RPMI7951 (cell line): ENCODE measurements at regions not wholly inside any gene's neighbourhood (a gene's known extent, or its start where the extent isn't known, plus 50 kb on each side); places are given as distances from the start of the nearest gene placed in this dataset.
"Not testable (repeated sequence)": the region's sequence is repeated elsewhere in the genome, so short reads cannot be mapped to it uniquely, and the experiment has no call there.

Experiments
- DNase-seq: peaks from one replicate; pipeline ENCODE4 v3.0.0-alpha.2; 2012; ENCODE audit warnings: low read depth

DNA sequence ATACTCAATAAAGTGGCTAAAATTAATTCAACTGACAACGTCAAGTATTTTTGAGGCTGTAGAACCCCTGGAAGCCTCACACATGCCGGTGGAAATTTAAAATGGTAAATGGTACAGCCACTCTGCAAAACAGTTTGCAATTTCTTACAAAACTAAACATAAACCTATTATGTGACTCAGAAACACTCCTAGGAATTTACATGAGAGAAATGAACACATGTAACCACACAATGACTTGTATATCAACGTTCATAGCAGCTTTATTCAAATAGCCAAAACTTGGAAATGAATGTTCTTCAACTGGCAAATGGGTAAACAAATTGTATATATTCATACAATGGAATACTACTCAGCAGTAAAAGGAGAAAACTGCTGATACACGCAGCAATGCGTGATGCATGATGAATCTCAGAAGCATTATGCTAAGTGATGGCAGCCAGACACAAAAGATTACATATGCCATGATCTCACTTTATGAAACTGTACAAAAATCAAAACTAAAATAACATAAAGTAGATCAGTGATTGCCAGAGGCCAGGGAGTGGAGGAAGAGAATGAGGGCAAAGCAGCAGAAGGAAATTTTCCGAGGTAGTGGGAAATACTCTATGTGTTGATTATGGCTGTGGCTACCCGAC lies 112.5 kb downstream of the FAM50B start:
- no peak for DNase-seq

- peak; percentile 28 for DNase-seq
Measured at GRCh38 chr6:3962291-3963280, 113.4 kb downstream of the FAM50B start.

DNA sequence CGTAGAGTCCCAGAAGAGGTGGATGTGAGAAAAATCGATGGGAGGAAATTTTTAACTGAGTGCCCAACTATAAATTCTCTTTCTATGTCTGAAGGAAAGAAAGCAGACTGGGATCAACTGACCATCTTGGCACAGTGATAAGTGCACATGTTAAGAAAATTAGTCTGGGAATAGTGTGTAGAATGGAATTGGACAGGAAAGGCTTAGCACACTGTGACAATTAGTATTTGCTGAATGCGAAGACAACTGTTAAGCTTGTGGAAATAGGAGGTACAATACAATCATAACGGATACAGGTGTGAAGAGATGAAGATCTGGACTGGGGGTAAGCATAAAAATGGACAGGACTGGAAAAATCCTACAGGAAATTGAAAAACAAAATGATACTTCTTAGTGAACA lies 114.3 kb downstream of the FAM50B start:
- no peak for DNase-seq

DNA sequence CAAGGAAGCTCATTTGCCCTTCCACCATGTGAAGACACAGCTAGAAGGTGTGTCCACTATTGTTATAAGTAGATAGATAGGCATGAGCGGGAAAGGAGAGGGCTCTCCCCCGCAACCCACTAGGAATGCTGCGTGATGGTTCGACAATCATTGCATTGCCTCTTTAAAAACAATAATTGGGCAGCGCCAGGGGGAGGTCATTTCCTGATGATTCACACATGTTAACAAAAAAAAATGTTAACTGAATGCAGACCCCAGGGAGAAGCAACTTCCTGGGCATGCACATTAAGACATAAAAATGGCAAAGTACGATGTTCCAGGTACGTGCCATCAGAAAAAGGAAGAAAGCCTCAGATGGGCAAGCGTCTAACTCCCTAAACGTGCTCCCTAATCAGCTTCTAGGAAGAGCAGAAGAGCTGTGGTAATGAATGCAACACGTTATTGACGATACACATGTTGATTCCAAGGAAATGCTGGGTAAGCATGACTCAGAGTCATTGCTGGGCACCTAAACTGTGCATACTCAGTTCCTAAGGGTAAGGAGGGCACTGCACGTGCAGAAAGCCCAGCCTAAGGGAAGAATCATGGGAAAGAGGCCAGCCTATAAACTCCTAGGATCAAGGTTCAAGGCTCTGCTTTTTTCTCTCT lies 113.7 kb downstream of the FAM217A start:
- peak; percentile 63 for DNase-seq

GRCh38 chr6:3966426-3966825 lies 112.5 kb downstream of the FAM217A start:
- DNase-seq, result no peak

DNA sequence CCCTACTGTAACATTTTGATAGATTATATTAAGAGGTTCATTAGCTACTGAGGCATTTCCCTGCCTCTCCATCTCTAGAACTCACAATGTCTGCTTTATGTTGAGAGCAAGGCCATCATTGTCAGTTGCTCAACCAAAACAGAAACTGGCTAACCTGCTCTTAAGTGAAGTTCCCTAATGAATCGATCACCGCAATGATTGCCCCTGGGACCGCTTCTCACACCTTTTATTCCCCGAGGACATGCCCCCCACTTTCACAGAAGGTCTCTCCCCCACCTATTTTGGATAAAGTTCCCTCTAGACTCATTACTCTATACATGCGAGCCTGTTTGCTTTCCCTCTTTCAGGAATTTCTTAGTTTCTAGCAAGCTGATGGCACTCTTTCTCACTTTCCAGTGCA lies 108.8 kb downstream of the FAM217A start:
- DNase-seq, result no peak

- DNase-seq, result not testable (repeated sequence)
Measured at GRCh38 chr6:3973152-3973551, 105.8 kb downstream of the FAM217A start.

- DNase-seq, result peak; percentile 86
Measured at GRCh38 chr6:3977875-3978711, 100.8 kb downstream of the FAM217A start.

- not testable (repeated sequence) for DNase-seq
Measured at GRCh38 chr6:3978966-3979365, 100.0 kb downstream of the FAM217A start.

DNA sequence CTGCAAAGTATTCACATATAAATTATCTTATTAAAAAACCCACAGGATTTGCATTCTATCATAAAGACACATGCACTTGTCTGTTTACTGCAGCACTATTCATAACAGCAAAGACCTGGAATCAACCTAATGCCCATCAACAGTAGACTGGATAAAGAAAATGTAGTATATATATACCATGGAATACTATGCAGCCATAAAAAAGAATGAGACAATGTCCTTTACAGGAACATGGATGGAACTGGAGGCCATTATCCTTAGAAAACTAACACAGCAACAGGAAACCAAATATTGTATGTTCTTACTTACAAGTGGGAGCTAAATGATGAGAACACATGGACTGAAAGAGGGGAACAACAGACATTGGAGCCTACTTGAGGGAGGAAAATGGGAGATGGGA lies 97.0 kb downstream of the FAM217A start:
- no peak for DNase-seq

DNA sequence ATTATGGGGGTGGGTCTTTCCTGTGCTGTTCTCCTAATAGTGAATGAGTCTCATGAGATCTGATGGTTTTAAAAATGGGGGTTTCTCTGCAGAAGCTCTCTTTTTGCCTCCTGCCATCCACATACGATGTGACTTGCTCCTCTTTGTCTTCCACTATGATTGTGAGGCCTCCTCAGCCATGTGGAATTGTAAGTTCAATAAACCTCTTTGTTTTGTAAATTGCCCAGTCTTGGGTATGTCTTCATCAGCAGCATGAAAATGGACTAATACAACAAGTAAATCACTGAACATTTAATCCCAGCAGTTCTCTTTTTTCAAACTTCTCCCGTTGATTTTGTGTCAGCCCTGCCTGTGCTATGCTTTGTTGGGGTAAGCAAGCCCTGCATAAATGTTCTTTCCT lies 95.2 kb downstream of the FAM217A start:
- DNase-seq, result no peak

- no peak for DNase-seq
Measured at GRCh38 chr6:3984494-3984893, 94.4 kb downstream of the FAM217A start.

- no peak for DNase-seq
Measured at GRCh38 chr6:3986241-3986640, 92.7 kb downstream of the FAM217A start.

DNA sequence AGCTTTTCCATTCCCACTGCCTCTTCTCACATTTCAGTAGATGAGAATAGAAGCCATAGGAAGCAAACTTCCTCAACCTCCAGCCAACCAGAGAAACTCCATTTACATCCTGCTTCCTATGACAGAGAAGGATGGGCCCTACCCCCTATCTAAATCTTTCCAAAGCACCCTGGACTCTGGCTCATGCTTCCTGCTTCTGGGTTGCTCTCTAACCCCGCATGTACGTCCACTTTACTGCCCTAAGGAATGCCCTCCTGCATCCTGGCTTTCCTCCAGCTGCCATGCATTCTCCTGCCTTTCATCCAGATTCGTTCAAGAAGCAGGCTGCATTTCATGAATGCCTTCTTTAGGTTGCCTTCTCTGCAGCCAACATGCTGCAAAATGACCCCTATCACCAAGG lies 91.9 kb downstream of the FAM217A start:
- DNase-seq, result peak; percentile 31

GRCh38 chr6:3987576-3987975 lies 91.4 kb downstream of the FAM217A start:
- DNase-seq, result no peak

DNA sequence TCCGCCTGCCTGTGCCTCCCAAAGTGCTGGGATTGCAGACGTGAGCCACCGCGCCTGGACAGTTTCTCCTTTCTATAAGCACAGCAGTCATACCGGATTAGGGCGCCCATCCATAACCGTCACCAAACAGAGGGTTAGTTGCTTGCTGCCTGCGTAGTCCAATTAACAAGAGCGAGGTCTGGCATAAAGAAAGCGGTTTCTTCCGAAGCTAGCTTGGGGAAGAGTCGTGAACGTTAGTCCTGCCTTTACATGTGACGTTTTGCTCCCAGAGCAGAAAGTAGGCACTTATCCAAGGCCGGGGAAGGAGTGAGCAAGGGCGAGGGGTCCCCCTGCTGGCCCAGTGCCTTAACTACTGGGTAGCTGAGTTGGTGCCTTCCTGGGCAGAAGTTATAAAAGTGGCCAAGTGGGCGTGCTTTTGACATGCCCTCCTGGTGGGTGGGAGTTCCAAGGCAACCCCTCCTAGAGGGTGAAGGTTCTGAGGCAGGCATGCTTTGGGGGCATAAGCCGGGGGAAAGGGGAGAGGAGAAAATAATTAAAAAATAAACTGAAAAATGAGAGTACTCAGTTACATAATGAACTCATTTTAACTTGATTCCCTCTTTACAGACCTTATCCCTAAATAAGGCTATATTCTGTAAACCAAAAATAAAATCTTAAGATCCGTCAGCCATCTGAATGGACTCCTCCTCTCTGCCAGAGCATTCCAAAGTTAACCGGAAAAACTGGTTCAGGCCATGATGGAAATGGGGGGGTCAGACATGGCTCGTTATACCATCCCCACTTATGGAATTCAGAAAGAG lies 88.0 kb downstream of the FAM217A start:
- peak; percentile 86 for DNase-seq

- DNase-seq, result no peak
Measured at GRCh38 chr6:3991941-3992340, 87.0 kb downstream of the FAM217A start.

GRCh38 chr6:3996349-3996748 lies 82.6 kb downstream of the FAM217A start:
- DNase-seq, result no peak

- peak; percentile 59 for DNase-seq
Measured at GRCh38 chr6:3997177-3997770, 81.7 kb downstream of the FAM217A start.
